Stimulated activated naive CD8-positive, alpha-beta T cell treated with anti-CD3 and anti-CD28 coated beads, Interleukin-15, Interleukin-2, amounts not matched to agents 100 ng/mL and 50 ng/mL, for 24 hours (primary cell): ENCODE measurements at regions not wholly inside any gene's neighbourhood (a gene's known extent, or its start where the extent isn't known, plus 50 kb on each side); places are given as distances from the start of the nearest gene placed in this dataset.

Experiments used
- H3K27ac Mint-ChIP-seq: one replicate; pipeline ENCODE4 v1.8.0; 2021; ENCODE audit warnings: mild to moderate bottlenecking, mixed read lengths
- H3K27me3 Mint-ChIP-seq: one replicate; pipeline ENCODE4 v1.8.0; 2021; ENCODE audit warnings: mixed read lengths
- H3K36me3 Mint-ChIP-seq: one replicate; pipeline ENCODE4 v1.8.0; 2021; ENCODE audit warnings: low read depth, mixed read lengths
- H3K4me1 Mint-ChIP-seq: one replicate; pipeline ENCODE4 v1.8.0; 2021; ENCODE audit warnings: low read depth, mixed read lengths
- H3K4me3 Mint-ChIP-seq: one replicate; pipeline ENCODE4 v1.8.0; 2021; ENCODE audit warnings: mild to moderate bottlenecking, mixed read lengths
- H3K9me3 Mint-ChIP-seq: one replicate; pipeline ENCODE4 v1.8.0; 2021; ENCODE audit warnings: mixed read lengths

DNA sequence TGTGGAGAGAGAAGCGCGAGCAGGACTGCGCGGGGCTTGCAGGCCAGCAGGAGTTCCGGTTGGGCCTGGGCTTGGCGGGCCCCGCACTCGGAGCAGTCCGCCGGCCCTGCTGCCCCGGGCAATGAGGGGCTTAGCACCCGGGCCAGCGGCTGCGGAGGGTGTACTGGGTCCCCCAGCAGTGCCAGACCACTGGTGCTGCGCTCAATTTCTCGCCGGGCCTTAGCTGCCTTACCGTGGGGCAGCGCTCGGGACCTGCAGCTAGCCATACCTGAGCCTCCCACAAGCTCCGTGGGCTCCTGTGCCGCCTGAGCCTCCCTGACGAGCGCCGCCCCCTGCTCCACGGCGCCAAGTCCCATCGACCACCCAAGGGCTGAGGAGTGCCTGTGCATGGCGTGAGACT is 89.0 kb upstream of the MBOAT1 start:
- H3K36me3 Mint-ChIP-seq = no peaks in the 10 kb centered on the region
- H3K27ac Mint-ChIP-seq = no peak overlapping the region
- H3K27me3 Mint-ChIP-seq = no peaks in the 10 kb centered on the region
- H3K9me3 Mint-ChIP-seq = no peaks in the 10 kb centered on the region
- H3K4me1 Mint-ChIP-seq = no peaks in the 10 kb centered on the region
- no peak overlapping the region for H3K4me3 Mint-ChIP-seq

DNA sequence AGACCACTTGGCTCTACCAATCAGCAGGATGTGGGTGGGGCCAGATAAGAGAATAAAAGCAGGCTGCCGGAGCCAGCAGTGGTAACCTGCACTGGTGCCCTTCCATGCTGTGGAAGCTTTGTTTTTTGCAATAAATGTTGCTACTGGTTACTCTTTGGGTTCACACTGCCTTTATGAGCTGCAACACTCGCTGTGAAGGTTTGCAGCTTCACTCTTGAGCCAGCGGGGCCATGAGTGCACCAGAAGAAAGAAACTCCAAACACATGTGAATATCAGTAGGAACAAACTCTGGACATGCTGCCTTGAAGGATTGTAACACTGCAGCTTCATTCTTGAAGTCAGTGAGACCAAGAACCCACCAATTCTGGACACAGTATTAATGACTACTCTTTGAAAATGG is 89.9 kb upstream of the MBOAT1 start:
- no peak overlapping the region for H3K4me3 Mint-ChIP-seq
- H3K36me3 Mint-ChIP-seq = no peaks in the 10 kb centered on the region
- no peaks in the 10 kb centered on the region for H3K27me3 Mint-ChIP-seq
- no peaks in the 10 kb centered on the region for H3K9me3 Mint-ChIP-seq
- no peak overlapping the region for H3K27ac Mint-ChIP-seq
- no peaks in the 10 kb centered on the region for H3K4me1 Mint-ChIP-seq

DNA sequence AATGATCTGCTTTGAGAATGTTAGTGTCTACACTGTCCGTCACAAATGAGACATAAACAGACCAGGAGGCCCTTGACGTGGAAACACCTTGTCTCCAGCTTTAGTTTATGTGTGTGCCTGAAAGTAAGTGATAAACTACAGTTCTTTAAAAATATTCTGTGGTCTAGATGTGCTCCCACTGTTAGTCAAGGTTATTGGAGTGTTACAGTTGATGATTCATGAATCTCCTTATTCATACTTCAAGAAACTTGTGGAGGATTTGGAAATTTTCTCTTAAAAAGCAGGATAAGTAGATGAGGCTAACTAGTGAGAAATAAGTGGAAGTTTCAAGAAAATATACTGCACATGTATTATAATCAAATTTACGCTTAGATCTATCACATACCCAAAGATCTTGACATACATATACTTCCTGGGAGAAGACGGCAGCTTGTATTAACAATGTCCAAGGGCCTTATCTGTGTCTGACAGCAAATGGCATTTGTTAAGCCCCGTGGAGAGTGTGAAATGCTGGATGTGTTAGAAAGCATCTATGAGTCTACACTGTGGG is 90.5 kb upstream of the MBOAT1 start:
- Mint-ChIP-seq H3K27me3 (no peaks in the 10 kb centered on the region), H3K4me3 (no peak overlapping the region), H3K9me3 (no peaks in the 10 kb centered on the region), H3K36me3 (no peaks in the 10 kb centered on the region), H3K27ac (peak overlapping the region; percentile 17), H3K4me1 (no peaks in the 10 kb centered on the region)

DNA sequence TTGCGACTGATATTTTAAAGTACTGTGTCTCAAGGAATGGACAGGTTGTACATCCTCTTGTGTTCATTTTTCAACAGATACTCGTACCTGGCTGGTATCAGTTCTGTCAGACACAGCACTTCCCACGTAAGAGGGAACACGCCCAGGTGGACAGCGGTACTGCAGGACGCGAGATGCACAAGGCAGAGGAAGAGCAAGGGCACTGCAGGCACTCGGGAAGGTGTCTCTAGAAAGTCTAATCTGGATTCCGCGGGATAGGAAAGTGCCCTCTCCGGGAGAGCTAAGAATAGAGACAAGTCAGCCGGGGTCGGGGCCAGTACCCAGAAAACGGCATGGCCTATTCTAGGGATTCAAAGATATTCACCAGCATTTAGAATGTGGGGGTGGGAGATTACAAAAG is 94.2 kb upstream of the MBOAT1 start:
- Mint-ChIP-seq H3K27me3 (no peaks in the 10 kb centered on the region), H3K4me1 (no peaks in the 10 kb centered on the region), H3K36me3 (no peaks in the 10 kb centered on the region), H3K4me3 (no peak overlapping the region), H3K27ac (no peak overlapping the region), H3K9me3 (peaks cover 3% of the 10 kb centered on the region)

DNA sequence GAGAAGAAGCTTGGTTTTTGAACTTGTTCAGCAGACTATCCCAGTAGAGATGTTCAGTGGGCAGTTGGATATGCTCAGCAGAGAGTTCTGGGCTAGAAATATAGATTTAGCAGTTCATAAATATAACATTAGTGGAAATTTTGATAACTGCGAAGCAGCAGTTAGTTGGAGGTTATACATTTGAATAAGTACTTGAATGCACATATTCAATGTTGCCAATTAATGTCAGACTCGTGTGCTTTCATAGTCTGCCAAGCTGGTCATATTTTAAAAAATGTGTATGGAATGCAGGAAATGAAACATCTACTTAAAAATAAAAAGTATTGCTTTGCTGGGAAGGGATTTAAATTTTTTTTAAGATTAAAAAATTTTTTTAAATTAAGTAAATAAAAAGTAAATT is 92.5 kb upstream of the E2F3 start:
- Mint-ChIP-seq H3K4me3 (no peak overlapping the region), H3K27me3 (no peaks in the 10 kb centered on the region), H3K36me3 (no peaks in the 10 kb centered on the region), H3K9me3 (peaks cover 3% of the 10 kb centered on the region), H3K27ac (no peak overlapping the region), H3K4me1 (no peaks in the 10 kb centered on the region)

DNA sequence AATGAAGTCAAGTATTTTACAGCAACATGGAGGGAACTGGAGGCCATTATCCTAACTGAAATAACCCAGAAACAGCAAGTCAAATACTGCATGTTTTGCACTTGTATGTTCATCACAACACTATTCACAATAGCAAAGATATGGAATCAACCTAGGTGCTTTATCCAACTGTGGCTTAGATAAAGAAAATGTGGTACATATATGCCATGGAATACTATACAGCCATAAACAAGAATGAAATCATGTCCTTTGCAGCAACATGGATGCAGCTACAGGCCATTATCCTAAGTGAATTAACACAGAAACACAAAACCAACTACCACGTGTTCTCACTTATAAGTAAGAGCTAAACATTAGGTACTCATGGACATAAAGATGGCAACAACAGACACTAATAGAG is 91.5 kb upstream of the E2F3 start:
- Mint-ChIP-seq H3K4me3 (no peak overlapping the region), H3K27me3 (no peaks in the 10 kb centered on the region), H3K9me3 (peaks cover 3% of the 10 kb centered on the region), H3K27ac (no peak overlapping the region), H3K4me1 (no peaks in the 10 kb centered on the region), H3K36me3 (no peaks in the 10 kb centered on the region)

DNA sequence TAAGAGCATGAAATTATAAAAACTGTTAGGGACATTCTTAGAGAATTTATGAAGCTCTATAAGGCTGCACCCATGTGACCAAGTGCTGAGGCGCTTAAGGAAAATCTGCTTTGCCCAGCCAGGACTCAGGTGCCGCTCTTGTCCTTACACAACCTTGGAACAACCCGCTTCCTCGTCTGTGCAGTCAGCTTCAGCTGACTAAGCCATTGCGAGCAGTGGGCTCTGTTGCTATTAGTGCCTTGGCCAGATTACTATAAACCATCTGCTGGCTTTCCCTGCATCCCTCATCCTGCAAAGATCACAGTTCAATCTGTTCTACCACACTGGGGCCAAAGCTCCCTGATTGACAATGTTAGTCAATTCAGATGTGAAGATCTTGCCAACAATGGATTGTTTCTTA is 89.1 kb upstream of the E2F3 start:
- H3K36me3 Mint-ChIP-seq = no peaks in the 10 kb centered on the region
- no peaks in the 10 kb centered on the region for H3K27me3 Mint-ChIP-seq
- peaks cover 3% of the 10 kb centered on the region for H3K9me3 Mint-ChIP-seq
- no peaks in the 10 kb centered on the region for H3K4me1 Mint-ChIP-seq
- no peak overlapping the region for H3K4me3 Mint-ChIP-seq
- no peak overlapping the region for H3K27ac Mint-ChIP-seq

DNA sequence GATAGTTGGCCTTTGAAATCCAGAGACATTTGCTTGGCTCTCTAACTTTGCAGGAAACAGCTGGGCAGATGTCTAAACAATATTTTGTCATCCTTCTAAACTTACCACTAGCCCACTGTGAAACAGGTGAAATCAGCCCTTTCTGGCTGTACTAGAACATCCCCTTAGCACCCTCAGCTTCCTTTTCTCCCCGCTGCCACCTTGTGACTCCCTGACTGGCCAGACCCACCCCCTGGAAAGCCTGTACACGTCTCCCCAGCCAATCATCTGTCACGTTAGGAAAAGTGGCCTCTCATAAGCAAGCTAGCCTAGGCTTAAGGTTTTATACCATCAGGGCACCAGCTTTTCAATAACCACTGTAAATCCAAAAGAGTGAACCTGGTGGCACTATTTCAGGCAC is 88.6 kb upstream of the E2F3 start:
- Mint-ChIP-seq H3K27me3 (no peaks in the 10 kb centered on the region), H3K9me3 (peaks cover 3% of the 10 kb centered on the region), H3K4me3 (no peak overlapping the region), H3K4me1 (no peaks in the 10 kb centered on the region), H3K36me3 (no peaks in the 10 kb centered on the region), H3K27ac (no peak overlapping the region)

DNA sequence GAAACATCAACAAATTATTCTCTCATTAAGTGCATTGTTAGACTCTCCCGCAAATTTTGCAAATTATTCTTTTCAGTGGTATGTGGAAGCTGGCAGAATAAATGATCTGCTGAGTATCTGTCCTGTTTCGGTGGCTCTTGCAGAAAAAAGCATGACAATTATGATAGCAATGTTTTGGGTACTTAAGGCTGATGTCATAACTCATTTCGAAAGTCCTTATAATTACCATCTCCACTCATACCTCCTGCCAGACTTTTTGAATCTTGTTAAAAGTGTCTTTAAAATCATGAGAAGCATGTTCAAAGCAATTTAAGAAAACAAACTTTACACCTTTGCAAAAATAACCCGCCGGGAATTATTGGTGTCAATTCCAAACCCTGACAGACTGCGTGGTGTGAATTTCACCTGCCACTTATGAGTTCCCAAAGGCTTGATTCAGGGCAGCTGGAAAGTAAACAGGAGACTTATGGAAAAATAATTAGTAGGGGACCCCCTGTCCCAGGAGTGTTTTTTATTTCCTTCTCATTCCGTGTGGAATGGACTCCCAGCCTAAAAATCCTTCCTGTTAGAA is 87.6 kb upstream of the E2F3 start:
- Mint-ChIP-seq H3K36me3 (no peaks in the 10 kb centered on the region), H3K27me3 (no peaks in the 10 kb centered on the region), H3K9me3 (peaks cover 3% of the 10 kb centered on the region), H3K4me3 (no peak overlapping the region), H3K27ac (no peak overlapping the region), H3K4me1 (no peaks in the 10 kb centered on the region)

DNA sequence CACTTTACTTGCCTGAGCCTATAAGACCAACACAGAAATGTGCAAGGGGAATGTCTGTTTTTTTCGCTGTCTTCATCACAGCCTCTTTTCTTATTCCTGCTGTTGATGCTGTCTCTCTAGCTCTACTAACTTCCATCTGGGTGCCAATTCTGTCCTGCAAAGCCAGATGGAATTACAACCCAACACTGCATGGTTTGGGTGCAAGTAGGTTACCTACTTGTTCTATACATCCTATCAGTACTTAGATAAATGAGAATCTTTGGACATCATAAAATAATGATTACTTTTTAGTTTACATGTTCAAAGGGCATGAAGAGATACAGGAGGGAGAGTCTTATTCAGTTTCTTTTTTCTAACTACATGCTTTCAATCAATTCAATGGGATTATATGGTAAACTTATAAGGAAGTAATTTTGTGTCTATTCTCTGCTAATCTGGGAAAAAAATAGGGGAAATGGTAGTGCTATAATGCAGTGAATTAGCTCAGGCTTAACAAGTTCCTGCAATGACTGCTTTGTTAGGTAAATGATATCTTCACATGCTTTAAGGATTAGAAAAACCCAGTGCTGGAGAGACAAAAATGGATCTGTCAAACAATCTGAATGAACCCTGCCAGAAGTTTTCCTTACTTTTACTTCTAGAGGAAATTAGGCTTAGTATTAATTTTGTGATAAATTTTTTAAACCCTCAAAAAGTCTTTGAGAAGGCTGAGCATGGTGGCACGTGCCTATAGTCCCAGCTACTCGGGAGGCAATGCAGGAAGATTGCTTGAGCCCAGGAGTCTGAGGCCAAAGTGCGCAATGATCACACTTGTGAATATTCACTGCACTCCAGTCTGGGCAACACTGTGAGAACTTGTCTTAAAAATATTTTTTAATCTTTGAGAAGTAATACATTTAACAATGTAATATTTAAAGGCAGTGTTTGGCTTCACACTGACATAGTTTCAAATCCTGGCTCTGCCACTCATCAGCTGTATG is 86.5 kb upstream of the E2F3 start:
- peaks cover 10% of the 10 kb centered on the region for H3K4me1 Mint-ChIP-seq
- peaks cover 6% of the 10 kb centered on the region for H3K9me3 Mint-ChIP-seq
- H3K36me3 Mint-ChIP-seq = no peaks in the 10 kb centered on the region
- no peak overlapping the region for H3K4me3 Mint-ChIP-seq
- no peaks in the 10 kb centered on the region for H3K27me3 Mint-ChIP-seq
- no peak overlapping the region for H3K27ac Mint-ChIP-seq

DNA sequence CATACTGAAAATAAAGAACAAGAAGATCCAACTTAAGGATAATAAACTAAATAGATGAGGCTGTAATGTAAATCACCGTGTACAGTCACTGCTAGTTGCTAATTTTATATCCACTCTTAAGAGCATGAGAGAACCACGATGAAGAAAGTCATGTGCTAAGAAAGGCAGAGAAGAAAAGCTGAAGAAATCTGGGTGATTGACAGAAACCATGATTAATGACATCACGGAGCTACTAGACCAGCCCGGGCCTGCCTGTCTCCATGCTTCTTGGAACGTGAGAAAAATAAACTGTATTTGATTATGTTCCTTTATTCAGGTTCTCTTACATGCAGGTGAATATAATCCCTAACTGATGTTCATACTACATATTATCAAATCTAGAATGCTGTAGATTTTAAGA is 84.2 kb upstream of the E2F3 start:
- Mint-ChIP-seq H3K27me3 (no peaks in the 10 kb centered on the region), H3K27ac (no peak overlapping the region), H3K4me3 (no peak overlapping the region), H3K9me3 (peaks cover 3% of the 10 kb centered on the region), H3K4me1 (peaks cover 17% of the 10 kb centered on the region), H3K36me3 (no peaks in the 10 kb centered on the region)

DNA sequence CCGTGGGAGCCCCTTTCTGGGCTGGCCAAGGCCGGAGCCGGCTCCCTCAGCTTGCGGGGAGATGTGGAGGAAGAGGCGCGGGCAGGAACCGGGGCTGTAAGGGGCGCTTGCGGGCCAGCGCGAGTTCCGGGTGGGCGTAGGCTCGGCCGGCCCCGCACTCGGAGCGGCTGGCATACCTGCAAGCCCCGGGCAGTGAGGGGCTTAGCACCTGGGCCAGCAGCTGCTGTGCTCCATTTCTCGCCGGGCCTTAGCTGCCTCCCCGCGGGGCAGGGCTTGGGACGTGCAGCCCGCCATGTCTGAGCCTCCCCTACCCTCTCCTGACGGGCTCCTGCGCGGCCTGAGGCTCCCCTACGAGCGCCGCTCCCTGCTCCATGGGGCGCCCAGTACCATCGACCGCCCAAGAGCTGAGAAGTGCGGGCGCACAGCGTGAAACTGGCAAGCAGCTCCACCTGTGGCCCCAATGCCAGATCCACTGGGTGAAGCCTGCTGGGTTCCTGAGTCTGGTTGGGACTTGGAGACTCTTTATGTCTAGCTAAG is 82.8 kb upstream of the E2F3 start:
- Mint-ChIP-seq H3K4me1 (peaks cover 17% of the 10 kb centered on the region), H3K36me3 (no peaks in the 10 kb centered on the region), H3K27me3 (no peaks in the 10 kb centered on the region), H3K27ac (peak overlapping the region; percentile 91), H3K9me3 (peaks cover 3% of the 10 kb centered on the region), H3K4me3 (peak overlapping the region; percentile 82)

DNA sequence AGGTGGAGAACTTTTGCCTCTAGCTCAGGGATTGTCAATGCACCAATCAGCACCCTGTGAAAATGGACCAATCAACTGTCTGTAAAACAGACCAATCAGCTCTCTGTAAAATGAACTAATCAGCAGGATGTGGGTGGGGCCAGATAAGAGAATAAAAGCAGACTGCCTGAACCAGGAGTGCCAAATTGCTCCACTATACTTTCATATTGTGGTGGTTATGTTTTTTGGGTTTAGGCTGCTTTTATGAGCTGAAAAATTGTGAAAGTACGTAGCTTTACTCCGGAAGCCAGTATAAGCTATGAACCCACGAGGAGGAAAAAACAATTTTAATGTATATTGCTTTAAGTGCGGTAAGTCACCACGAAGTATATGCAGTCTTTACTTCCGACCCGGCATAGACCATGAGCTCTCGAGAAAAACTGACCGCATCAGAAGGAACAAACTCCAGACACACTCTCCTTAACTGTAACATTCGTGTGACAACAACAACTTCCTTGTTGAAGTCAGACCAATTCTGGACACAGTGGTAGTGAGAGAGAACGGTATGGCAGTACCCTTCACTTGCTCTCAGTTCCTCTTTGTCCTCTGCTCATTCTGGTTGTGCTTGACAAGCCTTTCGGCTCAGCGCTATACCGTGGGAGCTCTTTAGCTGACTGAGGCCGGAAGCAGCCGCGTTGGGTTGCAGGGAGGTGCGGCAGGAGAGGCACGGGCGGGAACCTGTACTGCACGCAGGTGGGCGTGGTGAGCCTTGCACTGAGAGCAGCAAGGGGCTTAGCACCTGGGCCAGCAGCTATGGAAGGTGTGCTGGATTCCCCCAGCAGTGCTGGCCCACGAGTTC is 81.9 kb upstream of the E2F3 start:
- Mint-ChIP-seq H3K27me3 (no peaks in the 10 kb centered on the region), H3K4me3 (peak overlapping the region; percentile 82), H3K4me1 (peaks cover 17% of the 10 kb centered on the region)

DNA sequence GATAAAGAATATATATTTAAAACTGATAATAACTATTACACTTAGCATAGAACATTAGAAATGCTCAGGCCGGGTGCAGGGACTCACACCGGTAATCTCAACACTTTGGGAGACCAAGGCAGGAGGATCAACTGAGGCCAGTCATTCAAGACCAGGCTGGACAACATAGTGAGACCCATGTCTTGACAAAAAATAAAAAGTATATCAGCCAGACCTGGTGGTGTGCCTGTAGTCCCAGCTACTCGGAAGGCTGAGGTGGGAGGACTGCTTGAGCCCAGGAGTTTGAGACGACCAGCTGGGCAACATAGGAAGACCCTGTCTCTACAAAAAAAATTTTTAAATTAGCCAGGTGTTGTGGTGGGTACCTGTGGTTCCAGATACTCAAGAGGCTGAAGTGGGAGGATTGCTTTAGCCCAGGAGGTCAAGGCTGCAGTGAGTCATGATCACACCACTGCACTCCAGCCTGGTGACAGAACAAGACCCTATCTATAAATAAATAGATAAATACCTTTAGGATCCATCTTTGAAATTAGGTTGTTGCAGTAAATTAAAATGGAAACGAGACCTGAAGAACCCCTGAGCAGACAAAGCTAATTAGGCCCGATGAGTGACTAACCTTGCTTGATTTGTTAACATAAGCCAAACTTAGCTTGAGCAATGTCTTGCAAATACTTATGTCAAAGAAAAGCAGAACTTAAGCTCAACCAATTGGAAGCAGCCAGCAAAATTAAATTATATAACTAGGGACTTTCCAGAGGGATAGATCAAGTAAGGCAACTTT is 75.8 kb upstream of the E2F3 start:
- H3K4me3 Mint-ChIP-seq = no peak overlapping the region
- no peaks in the 10 kb centered on the region for H3K36me3 Mint-ChIP-seq
- H3K9me3 Mint-ChIP-seq = no peaks in the 10 kb centered on the region
- H3K27ac Mint-ChIP-seq = no peak overlapping the region
- no peaks in the 10 kb centered on the region for H3K27me3 Mint-ChIP-seq
- peaks cover under 1% of the 10 kb centered on the region for H3K4me1 Mint-ChIP-seq

More for the DNA sequence above, 81.9 kb upstream of the E2F3 start:
- Mint-ChIP-seq H3K27ac (peak overlapping the region; percentile 91), H3K36me3 (no peaks in the 10 kb centered on the region), H3K9me3 (peaks cover 3% of the 10 kb centered on the region)
